Ovary (tissue), 3 donors: ENCODE measurements at regions not wholly inside any gene's neighbourhood (a gene's known extent, or its start where the extent isn't known, plus 50 kb on each side); places are given as distances from the start of the nearest gene placed in this dataset.

Source experiments
- CTCF ChIP-seq, 3 donors: fragments of 450-650 bp in 2 of 3; fragments of 200-600 bp in 1 of 3; IDR thresholded peaks; one replicate each; pipeline versions ENCODE4 v1.5.1 to v1.8.0; 2016 to 2022; ENCODE audit warnings: antibody characterized with exemption in 3 of 3, mild to moderate bottlenecking in 1 of 3
- EP300 ChIP-seq: sonication (generic); formaldehyde crosslinking; IDR thresholded peaks from one replicate; pipeline ENCODE4 v1.6.1; 2017; ENCODE audit warnings: antibody characterized with exemption
- POLR2A ChIP-seq: fragments of 450-650 bp; IDR thresholded peaks from one replicate; pipeline ENCODE4 v1.6.1; 2017; ENCODE audit warnings: antibody characterized with exemption, mild to moderate bottlenecking, moderate library complexity
- donor health status: DM: no; HTN: no; CAD: no.

- no peak for TF ChIP-seq CTCF (IDR thresholded peaks at IDR 0.05)
- TF ChIP-seq POLR2A = no peak
- TF ChIP-seq EP300 = no peak
Measured at GRCh38 chr6:58419321-58419720, 1101.9 kb downstream of the PRIM2 start.
